Renal cortical epithelial cell (primary cell): ENCODE measurements at regions not wholly inside any gene's neighbourhood (a gene's known extent, or its start where the extent isn't known, plus 50 kb on each side); places are given as distances from the start of the nearest gene placed in this dataset.
A peak's percentile ranks its signal among the peaks of the same experiment; 100 is the strongest.

Experiments
- DNase-seq: peaks from one replicate; pipeline ENCODE4 v3.0.0-alpha.2; 2011; ENCODE audit warnings: low read depth

DNA sequence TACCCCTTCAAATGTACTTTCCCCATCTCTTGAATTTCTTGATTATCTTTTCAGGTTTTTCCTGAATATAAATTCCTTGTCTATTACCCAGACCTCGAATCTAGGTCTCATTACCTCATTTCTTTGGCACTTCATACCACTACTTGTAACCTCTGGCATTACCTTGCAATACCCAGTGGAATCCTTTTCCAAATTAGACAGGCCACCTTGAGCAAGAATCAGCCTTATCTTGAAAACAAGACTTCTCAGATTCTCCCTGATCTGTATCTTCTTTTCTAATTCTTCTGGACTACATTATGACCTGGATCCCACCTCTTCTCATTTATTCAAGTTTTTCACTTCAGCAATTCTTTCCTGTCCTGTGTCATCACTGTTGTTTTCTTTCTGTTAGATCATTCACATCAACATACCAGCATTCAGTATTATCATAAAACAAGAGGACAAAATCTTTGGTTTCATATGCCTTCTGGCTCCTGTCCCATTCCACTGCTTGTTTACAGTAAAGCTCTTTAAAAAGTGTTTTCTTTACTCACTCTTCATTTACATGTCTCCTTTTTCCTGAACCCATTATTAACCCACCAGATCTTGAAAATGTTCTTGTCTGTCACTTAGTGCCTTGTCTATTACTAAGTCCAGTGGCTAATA, 275.6 kb upstream of the HS3ST1 start:
- DNase-seq = peak; percentile 8

DNA sequence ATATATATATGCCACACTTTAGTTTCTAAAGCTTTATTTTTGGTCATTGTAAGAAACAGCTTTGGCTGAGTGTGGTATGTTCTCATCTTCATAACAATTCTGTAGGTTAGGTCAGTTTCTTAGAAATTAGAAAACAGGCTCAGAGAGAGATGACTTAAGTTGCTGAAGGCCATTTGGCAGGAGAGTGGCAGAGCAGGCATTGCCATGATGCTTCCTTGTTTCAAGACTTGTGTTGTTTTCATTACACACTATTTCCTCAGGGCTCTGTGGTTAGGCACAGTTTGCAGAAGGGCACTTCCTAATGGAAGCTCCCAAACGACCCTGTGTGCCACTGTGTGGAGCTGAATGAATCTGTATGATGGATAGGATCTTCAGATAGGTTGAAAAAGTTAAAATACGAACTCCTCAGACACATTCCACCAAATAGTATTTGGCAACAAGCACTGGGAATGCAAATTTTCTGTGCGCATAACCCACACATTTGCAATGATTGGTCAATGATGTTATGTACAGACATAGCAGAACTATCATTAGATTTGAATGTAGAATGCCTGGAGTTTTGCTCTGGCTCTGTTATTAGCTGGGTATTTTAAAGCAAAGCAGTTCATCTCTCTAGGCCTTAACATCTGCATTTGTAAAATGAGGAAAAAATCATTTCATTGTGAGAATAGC, 274.3 kb upstream of the HS3ST1 start:
- DNase-seq = peak; percentile 43

DNA sequence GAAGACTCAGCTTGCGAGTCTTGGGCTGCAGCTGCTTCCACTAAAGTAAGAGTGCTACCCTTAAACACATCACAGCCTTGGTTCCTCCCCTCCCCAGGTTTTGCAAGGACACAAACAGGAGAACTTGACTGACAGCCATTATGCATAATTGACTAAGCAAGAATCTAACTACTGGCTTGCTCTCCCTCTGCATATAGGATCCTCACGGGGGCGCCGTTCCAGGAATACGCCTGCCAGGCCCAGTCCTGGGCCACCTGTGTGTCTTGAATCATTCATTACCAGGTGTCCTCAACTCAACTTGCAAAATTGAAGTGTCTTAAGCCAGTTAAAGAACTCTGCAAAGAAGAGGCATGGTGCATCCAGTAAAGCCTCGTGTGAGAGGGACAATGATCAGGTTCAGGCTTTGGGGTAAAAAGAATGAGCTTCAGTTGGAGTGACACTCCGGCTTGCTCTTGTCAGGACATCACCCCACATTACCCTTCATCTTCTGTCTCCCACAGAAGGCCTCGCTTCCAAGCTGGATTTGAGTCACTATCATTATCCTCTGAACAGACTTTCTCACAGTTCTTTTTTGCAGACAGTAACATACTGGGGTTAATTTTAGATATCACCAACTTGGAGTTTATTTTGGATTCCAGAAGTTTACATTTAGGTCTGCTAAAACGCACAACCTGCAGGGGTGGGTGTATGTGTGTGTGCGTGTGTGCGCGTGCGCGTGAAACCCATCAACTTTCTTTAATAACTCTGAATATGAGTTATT, 273.5 kb upstream of the HS3ST1 start:
- DNase-seq = no peak

DNA sequence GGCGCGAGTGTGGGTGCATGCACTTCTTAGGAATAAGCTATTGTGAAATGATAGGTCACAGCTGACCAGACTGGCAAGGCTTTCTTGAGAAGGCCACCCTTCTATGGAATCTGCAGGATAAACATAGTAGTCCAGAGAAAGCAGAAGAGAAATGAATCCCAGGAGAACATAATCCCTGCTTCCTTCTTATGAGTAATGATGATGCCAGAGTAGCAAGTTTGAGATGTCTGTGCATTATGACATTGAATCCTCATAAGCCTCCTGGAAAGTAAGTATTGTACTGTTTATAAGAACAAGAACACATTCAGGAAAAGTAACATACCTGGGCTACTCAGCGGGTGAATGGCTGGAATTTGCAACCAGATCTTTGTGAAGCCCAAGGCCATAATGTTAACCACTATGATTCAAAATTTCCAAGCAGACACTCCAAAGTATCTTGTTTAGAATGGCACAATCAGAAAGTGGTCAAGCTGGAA, 272.1 kb upstream of the HS3ST1 start:
- peak; percentile 41 for DNase-seq

DNA sequence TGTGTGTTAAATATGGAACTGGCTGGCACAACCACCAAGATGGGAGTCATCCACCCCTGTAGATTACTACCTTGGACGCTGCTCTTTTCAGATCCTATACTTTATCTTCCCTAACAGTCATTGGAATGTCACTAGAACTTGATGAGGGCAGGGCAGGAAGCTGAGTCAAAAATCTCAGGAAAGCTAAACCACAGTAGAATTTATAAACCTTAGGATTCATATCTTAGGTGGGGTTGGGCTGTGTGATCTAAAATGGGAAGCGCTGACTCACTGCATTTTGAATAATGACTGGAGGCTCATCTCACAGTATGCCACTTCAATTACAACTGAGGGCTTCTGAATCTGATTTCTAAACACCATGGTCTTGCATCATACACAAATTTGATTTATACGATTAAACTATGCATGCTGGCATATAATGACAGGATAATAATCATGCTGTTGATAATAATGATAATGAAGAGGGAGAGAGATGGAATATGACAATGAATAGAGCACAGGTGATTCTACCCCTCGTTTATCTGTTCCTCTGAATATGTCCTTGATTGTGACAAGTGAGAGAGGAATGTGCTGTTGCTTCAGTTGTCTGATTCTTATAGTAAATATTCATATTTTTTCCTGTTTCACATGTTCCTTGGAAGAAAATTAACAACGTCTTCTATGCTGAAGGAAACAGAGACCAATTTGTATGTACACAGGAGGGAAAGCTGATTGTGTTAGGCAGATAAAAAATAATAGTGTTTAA, 270.3 kb upstream of the HS3ST1 start:
- DNase-seq = peak; percentile 55

DNA sequence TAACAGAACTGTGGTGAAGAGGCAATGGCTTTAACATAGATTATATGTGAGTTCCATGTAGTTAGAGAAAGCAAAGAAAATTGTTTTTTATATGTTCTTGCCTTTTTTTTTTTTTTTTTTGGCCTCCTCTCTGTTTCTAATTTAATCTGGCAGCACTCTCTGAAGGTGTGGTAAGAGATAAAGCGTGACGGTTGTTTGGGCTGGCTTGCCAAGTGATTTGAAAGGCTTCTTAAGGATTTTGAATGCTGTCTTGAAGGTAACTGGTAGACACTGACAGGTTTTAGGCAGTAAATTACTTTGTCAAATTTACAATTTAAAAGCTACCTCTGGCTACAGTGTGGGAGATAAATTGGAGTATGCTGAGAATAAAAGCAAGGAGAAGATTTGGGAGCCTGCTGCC, 269.3 kb upstream of the HS3ST1 start:
- DNase-seq = no peak

DNA sequence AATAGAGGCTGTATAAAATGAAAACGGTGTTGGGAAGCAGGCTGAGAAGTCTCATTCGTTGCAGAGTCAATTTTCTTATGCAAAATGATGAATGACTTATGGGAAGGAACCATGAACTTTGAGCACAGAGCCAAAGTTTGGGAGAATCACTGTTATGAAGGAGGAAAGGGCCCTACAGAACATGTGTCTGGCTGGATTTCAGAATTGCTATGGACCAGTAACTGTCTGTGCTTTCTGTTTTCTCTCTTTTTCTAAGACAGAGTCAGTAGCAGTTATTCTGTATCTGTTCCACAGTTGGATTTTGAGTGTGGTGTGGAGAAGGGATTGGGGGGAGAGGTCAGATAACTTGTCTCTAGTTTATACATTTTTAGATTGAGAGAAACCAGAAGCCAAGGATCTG, 265.0 kb upstream of the HS3ST1 start:
- no peak for DNase-seq

GRCh38 chr4:11691236-11691635, 262.5 kb upstream of the HS3ST1 start:
- DNase-seq = peak; percentile 2

DNA sequence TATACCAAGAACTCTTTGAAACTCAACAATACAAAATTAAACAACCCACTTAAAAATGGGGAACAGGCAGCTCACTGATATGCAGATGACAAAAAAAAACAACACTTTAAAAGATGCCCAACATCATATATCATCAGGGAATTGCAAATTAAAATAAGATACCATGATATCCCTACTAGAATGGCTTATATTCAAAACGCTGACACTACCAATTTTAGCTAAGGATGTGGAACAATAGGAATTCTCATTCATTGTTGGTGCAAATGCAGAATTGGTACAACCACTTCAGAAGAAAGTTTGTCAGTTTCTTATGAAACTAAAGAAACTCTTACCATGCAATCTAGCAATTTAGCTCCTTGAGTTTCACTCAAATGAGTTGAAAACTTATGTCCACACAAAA, 259.0 kb upstream of the HS3ST1 start:
- DNase-seq = no peak

- no peak for DNase-seq
These were observed 256.8 kb upstream of the HS3ST1 start for GRCh38 chr4:11685481-11685880.

DNA sequence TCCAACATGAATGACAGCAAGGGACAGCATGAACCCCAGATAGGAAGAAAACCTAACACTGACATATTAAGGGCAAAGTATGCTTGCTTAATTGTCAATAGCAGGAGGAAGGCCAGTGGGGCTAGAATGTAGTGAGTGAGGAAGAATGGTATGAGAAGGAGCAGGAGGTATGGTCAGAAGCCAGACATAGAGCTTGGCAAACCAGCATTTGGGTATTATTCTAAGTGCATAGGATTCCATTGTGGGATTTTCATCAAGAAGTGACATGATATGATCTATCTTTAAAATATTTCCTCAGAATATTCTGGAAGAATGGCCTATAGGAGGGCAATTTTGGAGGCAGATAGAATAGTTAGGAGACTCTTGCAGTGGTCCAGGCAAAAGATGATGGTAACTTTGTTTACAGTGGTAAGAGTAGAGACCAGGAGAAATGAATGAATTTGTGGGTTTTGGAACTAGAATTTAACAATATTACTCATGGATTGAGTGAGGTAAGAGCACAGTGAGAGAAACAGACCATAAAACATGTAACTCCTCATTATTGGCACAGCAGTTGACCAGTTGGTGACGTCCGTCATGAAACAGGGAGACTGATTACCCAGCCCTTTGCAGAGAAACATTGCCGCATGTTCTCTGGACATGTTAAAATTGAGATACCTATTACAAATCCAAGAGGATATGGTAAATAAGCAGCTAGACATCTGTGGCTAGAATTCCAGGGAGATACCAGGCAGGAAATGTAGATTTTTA, 246.5 kb upstream of the HS3ST1 start:
- DNase-seq = no peak

GRCh38 chr4:11670304-11670703, 241.6 kb upstream of the HS3ST1 start:
- DNase-seq = no peak

GRCh38 chr4:11669156-11669555, 240.5 kb upstream of the HS3ST1 start:
- peak; percentile 68 for DNase-seq

GRCh38 chr4:11663114-11663513, 234.4 kb upstream of the HS3ST1 start:
- no peak for DNase-seq

DNA sequence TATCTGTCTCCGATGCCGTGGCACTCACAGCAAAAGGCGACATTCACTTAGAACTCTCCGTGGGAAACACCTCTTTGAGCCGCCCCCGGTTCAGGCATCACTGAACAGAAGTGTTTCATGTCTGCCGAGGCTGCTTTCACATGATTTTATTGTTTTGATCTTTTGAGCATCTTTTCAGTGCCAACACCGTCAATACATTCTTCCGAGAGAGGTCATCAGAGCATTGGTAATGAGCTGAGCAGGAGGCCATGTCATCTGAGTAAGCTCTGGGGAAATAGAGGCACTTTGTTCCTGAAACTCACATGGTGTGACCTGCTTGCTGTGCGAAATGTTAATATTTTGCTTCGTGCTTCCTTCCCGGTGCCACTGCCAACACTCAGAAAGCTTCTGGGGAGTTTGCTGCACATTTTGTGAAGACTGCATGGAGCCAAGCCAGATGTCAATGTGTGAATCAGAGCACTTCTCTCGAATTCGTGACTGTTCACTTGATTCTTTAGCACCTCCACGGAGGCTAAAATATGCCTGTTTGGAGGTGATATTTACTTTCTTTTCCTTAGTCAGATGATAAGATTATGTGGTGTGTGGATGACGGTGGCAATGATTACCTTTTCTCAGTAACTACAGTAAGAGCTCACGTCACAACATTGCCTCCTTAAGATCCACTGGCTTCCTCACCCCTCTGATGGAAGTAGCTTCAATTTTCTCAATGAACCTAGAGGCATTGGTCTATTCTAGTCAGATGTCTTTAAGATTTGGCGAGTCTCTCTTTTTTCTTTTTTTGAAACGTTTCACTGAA, 222.3 kb upstream of the HS3ST1 start:
- peak; percentile 98 for DNase-seq

DNA sequence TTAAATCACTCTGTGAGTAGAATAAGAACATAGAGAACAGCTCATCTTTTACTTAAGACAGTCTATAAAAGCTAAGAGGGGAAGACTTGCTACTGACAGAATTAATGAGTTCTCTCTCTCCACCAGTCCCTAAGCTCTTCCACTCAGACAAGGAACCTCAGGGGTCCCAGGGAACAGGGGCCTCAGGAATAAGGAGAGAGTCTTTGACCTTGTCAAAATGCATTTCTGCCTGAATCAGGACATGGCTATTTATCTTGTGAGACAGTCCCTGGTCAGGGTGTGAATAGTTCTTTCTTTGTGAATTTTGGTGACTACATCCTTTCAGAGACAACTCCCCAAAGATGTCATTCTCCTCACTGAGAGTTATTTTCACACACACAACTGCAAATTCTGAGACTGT, 218.7 kb upstream of the HS3ST1 start:
- no peak for DNase-seq

DNA sequence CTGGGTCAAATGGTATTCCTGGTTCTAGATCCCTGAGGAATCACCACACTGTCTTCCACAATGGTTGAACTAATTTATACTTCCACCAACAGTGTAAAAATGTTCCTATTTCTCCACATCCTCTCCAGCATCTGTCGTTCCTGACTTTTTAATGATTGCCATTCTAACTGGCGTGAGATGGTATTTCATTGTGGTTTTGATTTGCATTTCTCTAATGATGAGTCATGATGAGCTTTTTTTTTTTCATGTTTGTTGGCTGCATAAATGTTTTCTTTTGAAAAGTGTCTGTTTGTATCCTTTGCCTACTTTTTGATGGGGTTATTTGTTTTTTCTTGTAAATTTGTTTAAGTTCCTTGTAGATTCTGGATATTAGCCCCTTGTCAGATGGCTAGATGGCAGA, 214.4 kb upstream of the HS3ST1 start:
- peak; percentile 84 for DNase-seq

GRCh38 chr4:11640584-11640983, 211.9 kb upstream of the HS3ST1 start:
- DNase-seq = peak; percentile 44

- DNase-seq = no peak
These were observed 207.9 kb upstream of the HS3ST1 start for GRCh38 chr4:11636551-11636950.

GRCh38 chr4:11636031-11636430, 207.3 kb upstream of the HS3ST1 start:
- DNase-seq = peak; percentile 50

DNA sequence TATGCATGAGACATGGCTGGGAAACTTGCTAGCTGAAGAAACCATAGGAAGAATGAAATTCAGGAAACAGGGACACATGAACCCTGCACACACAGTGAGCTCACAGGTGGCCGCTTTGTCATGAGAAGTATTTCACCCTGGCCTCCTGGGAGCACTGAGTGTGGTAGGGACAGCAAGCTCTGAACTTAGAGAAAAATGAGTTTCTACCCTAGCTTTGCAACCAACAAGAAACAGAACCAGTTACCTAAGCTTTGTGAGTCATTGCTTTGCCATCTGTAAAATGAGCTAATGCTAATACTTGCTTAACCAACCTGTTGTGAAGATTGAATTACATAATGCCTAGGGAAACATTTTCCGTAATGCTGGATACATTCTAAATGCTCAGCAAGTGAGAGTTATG, 206.6 kb upstream of the HS3ST1 start:
- peak; percentile 99 for DNase-seq
